Activated T-cell treated with anti-CD3 and anti-CD28 coated beads, Interleukin-2, amount 50 U/mL, for 4 hours (primary cell): ENCODE measurements at regions not wholly inside any gene's neighbourhood (a gene's known extent, or its start where the extent isn't known, plus 50 kb on each side); places are given as distances from the start of the nearest gene placed in this dataset.
"Not testable (repeated sequence)": the region's sequence is repeated elsewhere in the genome, so short reads cannot be mapped to it uniquely, and the experiment has no call there.

ENCODE experiments used
- ATAC-seq, 2 donors: fragments of 200-7000 bp; cut with Tn5 transposase; one replicate each; pipeline ENCODE4 v1.10.0; 2021
- DNase-seq: peaks from one replicate; pipeline ENCODE4 v3.0.0-alpha.2; 2020
- H3K27me3 Mint-ChIP-seq: one replicate; pipeline ENCODE4 v1.8.0; 2021; ENCODE audit warnings: low read depth, mixed read lengths
- H3K36me3 Mint-ChIP-seq: one replicate; pipeline ENCODE4 v1.8.0; 2022; ENCODE audit warnings: mixed read lengths; ENCODE audit not compliant: insufficient read depth
- H3K4me1 Mint-ChIP-seq: one replicate; pipeline ENCODE4 v1.8.0; 2021; ENCODE audit warnings: low read depth, mixed read lengths
- H3K4me3 Mint-ChIP-seq: one replicate; pipeline ENCODE4 v1.8.0; 2021; ENCODE audit warnings: mild to moderate bottlenecking, moderate library complexity, mixed read lengths
- H3K9me3 Mint-ChIP-seq: one replicate; pipeline ENCODE4 v1.8.0; 2021; ENCODE audit warnings: mixed read lengths

- no peak for ATAC-seq
- Mint-ChIP-seq H3K36me3 (no peaks in the 10 kb centered on the region), H3K9me3 (no peaks in the 10 kb centered on the region), H3K4me1 (no peaks in the 10 kb centered on the region), H3K27me3 (no peaks in the 10 kb centered on the region), H3K4me3 (no peak overlapping the region)
- no peak for DNase-seq
These were observed 58.6 kb upstream of the USP9X start for GRCh38 chrX:41026702-41027078.

- ATAC-seq (no peak), DNase-seq (no peak)
- no peaks in the 10 kb centered on the region for H3K27me3 Mint-ChIP-seq
- no peaks in the 10 kb centered on the region for H3K9me3 Mint-ChIP-seq
- no peak overlapping the region for H3K4me3 Mint-ChIP-seq
- no peaks in the 10 kb centered on the region for H3K4me1 Mint-ChIP-seq
- no peaks in the 10 kb centered on the region for H3K36me3 Mint-ChIP-seq
These were observed 55.9 kb upstream of the USP9X start for GRCh38 chrX:41029332-41029731.

GRCh38 chrX:41031256-41031967 lies 53.8 kb upstream of the USP9X start:
- no peaks in the 10 kb centered on the region for H3K27me3 Mint-ChIP-seq
- no peaks in the 10 kb centered on the region for H3K9me3 Mint-ChIP-seq
- H3K36me3 Mint-ChIP-seq = no peaks in the 10 kb centered on the region
- H3K4me1 Mint-ChIP-seq = no peaks in the 10 kb centered on the region
- ATAC-seq = no peak
- no peak overlapping the region for H3K4me3 Mint-ChIP-seq
- no peak for DNase-seq

- Mint-ChIP-seq H3K36me3 (no peaks in the 10 kb centered on the region), H3K4me3 (no peak overlapping the region), H3K4me1 (no peaks in the 10 kb centered on the region), H3K9me3 (no peaks in the 10 kb centered on the region), H3K27me3 (no peaks in the 10 kb centered on the region)
- ATAC-seq = no peak
- DNase-seq = no peak
These were observed 51.9 kb upstream of the USP9X start for GRCh38 chrX:41033299-41033698.

GRCh38 chrX:41034902-41035301 lies 50.3 kb upstream of the USP9X start:
- H3K9me3 Mint-ChIP-seq, ATAC-seq, H3K27me3 Mint-ChIP-seq, H3K4me3 Mint-ChIP-seq, H3K36me3 Mint-ChIP-seq, H3K4me1 Mint-ChIP-seq, DNase-seq: not testable (repeated sequence)
